ENCODE measurements at regions not wholly inside any gene's neighbourhood (a gene's known extent, or its start where the extent isn't known, plus 50 kb on each side); places are given as distances from the start of the nearest gene placed in this dataset.

DNA sequence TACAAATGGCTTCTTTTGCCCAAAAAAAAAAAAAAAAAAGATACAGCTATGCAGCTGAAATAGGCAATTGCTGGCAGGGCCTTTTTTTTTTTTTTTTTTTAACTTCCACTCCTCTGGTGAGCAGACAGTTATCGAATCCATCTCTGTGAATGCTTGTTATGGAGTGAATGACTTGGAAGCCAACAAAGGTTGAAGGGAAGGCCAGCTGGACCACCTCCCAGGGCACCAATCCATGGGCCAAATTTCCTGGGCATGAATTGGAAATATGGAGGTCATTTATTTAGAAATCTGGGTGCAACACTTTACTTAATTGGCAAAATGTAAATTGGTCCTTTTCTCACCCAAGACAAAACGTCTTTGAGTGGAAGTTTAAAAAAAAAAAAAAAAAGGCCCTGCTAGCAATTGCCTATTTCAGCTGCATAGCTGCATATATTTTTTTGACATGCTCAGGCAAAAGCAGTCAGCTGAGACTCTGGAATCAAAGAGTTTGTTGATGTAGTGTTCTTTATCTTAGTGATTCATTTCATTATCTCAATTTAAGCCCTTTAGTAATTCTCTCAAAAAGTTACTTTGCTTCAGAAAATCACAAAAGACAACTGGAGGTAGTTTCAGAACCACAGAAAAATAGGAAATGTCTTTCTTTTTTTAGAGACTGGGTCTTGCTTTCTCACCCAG, 392.2 kb upstream of the KLF4 start:
- no peak for DNase-seq (ENCODE audit: low read depth in 4 of 4, low spot score in 2 of 4)

DNA sequence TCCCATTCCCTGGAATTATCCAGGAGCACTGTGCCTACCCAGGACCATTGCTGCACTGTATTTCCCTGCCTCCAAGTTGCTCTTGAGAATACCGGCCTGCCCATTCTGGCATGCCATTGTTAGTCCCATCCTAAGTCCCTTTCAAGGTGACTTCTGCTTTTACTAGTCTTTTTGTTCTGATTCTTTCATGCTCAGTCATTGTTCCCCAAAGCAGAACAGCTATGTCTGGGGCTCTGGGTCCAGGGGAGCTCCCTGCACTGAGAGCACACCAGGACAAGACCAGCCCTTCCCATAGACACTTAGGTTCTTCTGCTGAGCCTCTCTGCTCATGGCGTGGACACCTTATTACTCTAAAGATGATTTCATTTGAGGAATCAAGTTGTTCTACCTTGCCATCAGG, 388.9 kb upstream of the KLF4 start:
- DNase-seq (ENCODE audit: low read depth in 4 of 4, low spot score in 2 of 4) = no peak

DNA sequence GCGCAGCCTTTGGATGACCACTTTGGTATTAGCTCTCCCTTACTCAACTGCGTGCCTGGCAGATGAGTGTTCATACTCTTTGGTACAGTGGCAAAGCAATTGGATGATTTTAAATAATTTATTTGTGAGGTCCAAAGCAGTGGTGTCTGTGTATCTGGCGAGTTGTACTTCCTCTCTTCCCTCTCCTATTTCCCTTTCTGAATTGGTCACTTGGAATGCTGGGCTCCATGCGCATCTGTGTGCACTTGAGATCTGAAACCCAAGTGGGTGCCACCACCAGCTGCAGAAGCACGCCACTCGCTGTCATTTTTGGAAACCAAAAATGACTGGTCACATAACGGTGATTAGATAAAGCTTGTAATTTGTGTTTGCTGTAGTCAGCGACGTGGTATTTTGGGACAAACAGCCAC, 386.0 kb upstream of the KLF4 start:
- no peak for DNase-seq (ENCODE audit: low read depth in 4 of 4, low spot score in 2 of 4)

DNA sequence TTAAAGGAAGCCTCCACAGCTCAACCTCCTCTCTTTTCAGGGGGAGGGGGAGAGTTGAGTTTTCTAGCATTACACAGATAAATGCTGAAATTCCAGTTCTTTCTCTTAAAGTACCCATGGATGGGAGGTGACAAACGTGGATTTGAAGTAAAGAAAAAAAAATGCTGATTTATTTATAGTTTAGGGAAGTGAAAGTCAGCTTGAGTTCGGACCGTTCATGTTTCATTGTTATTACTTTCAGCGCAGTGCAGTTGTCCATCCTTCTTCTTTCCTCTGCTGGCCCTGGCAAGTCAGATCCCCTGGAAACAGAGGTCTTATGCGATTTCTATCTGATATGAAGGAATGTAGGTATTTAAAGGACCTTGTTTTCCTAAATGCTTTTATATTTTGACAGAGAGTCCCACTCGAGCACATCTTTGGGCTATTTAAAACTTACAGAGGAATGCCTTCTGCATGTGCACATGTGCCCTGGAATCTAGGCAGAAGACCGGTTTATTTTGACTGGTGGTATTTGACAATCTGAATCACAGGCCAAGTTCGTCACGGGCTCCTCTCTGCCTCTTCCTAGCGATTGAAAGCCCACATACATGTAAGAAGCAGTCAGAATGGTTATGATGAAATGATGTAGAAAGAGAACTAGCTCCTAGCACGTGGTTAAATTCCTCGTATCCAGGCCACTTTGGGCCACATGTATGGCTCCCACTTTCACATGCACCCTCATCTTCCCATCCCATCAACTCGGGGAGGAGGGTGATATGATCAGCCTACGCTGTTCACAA, 385.2 kb upstream of the KLF4 start:
- DNase-seq (ENCODE audit: low read depth in 4 of 4, low spot score in 2 of 4) = no peak

DNA sequence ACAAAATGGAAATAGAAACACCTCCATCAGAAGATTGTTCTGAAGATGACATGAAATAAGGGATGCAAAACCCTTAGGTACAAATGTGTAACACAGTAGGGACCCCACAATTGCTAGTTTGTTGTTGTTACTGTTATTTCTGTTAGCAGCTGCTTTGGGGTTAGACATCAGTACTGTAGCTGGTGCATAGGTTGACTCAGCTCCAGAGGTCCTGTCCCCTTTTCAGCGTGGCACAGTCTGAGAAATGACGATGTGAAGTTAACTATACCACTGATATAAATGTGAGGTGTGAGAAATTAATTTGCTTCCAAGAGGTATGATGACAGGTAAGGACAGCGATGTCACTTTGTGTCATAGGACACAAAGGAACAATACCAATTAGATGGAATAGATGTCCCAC, 384.6 kb upstream of the KLF4 start:
- no peak for DNase-seq (ENCODE audit: low read depth in 4 of 4, low spot score in 2 of 4)

DNA sequence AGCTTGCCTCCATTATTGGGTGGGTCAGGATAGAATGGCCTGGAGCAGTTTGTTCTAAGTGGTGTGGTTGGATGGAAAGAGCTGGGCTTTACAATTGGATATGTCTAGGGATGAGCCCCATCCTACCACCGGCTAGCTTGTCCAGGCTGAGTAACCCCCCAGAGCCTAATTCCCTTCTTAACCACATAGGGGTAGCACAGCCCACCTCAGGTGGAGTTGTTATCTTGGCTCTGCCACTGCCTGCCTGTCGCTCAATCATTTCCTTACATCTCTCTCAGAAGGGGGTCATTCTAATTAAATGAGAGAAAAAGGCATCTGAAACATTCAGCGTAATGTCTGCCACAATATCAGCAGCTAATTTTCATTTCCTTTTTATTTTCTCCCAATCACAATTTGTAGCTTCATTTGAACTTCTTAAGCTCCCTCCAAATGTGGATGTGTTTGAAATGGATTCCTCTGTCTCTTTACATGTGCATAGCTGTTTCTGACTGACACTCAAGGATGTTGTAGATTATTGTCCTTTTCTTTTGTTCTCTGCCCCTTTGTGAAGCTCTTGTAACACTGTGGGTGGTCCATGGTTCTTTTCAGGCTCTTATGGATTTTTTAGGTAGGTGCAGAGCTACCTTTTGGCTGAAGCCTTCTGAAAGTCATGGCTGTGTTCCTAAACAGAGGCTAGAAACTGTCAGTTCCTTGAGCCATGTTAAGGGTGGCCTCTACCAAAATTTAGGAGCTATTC, 383.1 kb upstream of the KLF4 start:
- DNase-seq (ENCODE audit: low read depth in 4 of 4, low spot score in 2 of 4) = no peak

DNA sequence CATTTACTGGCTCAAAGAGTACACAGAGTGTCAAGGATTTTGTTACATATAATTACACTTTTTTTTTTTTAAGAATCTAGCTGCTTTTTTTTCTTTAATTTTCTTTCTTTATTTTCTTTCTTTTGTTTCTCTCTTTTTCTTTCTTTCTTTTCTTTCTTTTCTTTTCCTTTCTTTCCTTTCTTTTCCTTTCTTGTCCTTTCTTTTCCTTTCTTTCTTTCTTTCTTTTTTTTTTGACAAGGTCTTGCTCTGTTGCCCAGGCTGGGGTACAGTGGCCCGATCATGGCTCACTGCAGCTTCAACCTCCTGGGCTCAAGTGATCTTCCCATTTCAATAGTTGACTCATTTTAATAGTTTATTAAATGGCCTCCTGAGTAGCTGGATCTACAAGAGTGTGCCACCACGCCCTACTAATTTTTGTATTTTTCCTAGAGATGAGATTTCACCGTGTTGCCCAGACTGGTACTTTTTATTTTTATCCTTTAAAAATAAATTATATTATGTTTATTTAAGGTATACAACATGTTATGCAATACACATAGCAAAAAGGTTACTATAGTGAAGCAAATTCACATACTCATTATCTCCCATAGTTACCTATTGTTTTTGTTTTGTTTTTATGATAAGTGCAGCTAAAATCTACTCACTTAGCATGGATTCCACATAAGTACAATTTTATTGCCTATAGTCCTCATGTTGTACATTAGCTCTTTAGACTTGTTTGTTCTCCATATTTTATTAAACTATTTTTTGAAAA, 381.5 kb upstream of the KLF4 start:
- DNase-seq (ENCODE audit: low read depth in 4 of 4, low spot score in 2 of 4) = no peak

DNA sequence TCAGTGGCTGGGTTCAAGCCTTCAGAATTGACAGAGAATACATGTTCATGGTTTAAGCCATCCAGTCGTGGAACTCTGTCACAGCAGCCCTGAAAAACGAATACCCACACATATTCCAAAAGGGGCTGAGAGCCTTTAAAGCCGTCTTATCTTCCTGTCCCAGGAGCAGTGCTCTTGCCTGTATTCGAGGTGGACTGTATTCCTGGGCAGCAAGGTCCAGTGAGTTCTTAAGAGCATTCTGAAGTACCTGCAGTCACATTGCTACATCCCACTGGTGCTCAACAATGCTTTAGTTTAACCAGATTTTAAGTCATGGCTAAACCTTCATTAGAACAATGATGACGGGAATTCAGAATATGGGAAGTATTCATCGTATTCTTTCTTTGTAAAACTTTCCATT, 380.7 kb upstream of the KLF4 start:
- DNase-seq (ENCODE audit: low read depth in 4 of 4, low spot score in 2 of 4) = no peak

DNA sequence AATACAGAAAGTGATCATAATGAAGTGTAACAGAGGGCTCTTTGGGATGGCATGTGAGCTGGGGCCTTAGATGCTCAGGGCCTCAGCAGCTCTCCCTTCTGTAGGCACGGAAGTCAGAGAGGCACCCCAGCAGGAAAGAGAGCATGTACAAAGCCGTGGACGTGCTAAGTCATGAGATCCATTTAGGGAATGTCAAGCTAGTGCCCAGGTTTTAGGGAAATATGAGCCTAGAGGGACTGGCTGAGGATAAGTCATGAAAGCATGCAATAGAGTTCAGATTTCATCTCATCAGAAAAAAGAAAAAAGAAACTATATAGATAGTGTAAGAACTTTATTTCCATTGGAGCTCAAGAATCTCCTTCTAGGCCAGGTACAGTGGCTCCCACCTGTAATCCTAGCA, 379.5 kb upstream of the KLF4 start:
- no peak for DNase-seq (ENCODE audit: low read depth in 4 of 4, low spot score in 2 of 4)

DNA sequence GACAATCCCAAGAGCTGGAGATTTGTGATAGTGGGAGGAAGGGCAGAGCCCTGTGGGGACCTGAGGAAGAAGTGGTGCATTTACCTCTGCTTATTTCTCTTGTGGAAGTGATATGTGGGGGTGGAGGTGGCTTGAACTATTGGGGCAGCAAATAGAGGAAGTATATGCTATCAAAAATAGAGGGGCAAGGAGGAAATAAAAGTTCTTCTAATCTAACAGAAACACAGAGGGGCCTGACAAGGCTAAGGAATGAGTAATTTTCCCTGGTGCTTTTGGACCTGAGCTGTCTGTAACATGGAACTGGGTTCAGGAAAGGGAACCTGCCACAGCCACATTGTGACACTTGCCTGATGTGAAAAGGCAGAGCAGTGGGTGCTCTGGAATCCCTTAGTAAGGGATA, 378.6 kb upstream of the KLF4 start:
- no peak for DNase-seq (ENCODE audit: low read depth in 4 of 4, low spot score in 2 of 4)

DNA sequence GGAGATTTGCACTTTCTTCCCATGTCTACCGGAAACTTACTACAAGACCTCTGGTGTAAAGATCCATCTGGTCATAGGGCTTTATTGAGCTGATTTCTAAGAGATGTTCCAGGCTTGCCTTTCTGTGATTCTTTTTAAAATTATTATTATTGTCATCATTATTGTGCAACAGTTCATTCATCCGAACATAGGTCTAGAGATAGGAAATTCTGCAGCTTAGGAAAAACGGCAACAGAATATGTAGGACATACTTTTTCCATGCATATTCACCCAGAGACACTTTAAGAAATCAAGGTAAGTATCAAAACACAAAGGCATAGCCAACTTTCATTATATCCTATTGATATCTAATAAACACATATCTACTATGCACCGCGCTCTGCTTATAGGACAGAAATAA, 378.2 kb upstream of the KLF4 start:
- no peak for DNase-seq (ENCODE audit: low read depth in 4 of 4, low spot score in 2 of 4)

DNA sequence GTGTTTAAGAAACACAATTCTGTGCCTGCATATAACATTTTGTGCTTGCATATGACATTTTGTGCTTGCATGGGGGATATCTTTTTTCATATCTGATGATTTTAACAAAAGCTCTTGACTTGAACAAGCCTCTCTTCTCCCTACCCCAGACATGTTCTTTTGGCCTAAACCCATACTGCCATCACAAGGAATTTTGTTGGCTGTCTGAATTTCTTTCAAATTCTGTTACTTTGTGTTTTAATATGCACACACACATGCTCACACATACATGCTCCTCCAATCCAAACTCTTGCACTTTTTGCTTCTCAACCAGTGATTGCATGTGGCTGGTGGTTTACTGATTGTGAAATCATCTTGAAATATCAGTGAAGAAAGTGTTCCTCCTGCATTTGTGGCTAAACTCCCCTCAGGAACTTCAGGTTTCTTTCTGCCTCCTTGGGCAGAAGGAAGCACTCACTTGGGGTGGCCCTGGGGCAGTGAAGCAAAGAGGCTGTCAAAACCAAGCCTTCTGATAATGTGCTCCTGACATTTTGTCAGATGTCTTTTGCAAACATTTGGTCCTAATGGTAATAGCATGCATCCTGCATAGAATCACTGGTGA, 377.2 kb upstream of the KLF4 start:
- DNase-seq (ENCODE audit: low read depth in 4 of 4, low spot score in 2 of 4) = no peak

DNA sequence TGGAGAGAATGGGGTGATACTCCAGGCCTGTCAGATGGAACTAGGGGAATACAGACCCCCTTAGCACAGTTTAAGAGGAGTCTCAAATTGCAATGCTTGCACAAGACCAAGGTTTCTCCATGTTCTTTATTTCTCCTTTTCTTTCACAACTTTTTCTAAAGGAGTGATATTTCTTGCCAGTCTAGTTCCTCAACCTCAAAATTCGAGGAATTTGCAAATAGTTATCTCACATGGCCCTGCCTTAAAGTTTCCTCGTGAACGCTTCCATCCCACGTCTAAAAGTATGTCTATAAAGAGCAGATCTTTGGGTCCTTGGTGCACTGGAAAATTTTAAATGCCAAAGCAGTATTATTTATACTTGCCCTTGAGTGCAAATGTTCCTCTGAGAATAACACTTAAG, 373.8 kb upstream of the KLF4 start:
- DNase-seq (ENCODE audit: low read depth in 4 of 4, low spot score in 2 of 4) = no peak

DNA sequence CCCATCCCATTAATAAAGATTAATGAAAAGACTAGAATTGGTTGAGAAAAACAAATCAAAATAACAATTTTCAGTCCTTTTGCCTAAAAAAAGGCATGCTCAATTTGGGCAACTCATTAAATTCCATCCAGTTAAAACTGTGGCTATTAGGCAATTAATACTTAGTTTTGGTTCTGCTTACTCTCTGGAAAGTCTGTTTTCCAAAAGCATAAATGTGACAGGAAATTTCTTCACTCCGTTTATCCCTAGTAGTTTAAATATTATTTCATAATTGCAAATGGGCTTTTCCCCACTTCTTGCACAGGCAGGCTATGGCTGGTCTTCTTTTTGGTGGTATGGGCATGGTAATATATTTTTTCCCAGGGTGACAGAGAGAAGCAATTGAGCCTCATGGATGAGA, 373.3 kb upstream of the KLF4 start:
- DNase-seq (ENCODE audit: low read depth in 4 of 4, low spot score in 2 of 4) = no peak

DNA sequence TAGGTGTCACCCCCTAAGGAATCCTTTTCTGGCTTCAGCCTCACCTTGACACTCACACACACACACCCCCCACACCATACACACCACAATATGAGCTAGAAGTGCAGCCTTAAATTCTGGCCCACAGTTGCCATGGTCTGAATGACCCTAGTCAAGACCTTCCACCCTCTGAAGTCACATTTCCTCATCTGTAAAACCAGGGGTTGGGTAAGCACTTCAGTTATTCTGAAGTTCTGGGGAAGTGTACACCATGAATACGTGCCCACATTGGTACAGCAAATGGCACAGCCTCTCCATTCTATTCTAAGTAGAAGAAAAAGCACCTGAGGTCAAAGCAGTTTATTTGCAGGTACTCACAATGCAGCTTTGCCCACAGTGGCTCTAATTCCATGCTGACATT, 372.8 kb upstream of the KLF4 start:
- no peak for DNase-seq (ENCODE audit: low read depth in 4 of 4, low spot score in 2 of 4)

DNA sequence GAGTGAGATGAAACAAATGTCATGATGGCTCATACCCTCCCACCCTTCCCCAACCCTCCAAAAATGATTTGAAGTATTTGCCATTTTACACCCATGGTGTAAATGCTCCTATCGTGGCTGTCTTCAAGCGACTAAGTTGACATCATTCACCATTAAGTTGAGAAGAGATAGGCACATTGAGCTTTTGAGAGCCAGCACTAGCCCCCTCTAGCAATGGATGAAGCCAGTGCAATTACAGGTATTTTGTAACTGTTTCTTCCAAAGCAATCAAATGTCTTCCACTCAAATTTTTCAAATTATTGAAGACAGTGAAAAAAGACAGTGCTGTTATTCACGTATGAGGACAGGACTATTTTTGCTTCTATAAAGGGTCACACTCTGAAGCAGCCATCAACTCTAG, 371.5 kb upstream of the KLF4 start:
- no peak for DNase-seq (ENCODE audit: low read depth in 4 of 4, low spot score in 2 of 4)

DNA sequence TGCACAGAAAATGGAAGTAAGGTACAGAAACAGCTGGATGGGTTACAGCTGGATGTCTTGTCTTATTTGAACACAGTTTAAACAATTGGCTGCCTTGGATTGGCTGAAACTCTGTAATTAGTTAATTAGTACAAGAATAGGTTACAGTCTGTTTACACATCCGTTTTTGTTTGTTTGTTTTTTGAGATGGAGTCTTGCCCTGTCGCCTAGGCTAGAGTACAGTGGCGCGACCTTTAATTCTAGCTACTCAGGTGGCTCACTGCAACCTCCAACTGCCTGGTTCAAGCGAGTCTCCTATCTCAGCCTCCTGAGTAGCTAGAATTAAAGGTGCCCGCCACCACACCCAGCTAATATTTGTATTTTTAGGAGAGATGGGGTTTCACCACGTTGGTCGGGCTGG, 368.7 kb upstream of the KLF4 start:
- no peak for DNase-seq (ENCODE audit: low read depth in 4 of 4, low spot score in 2 of 4)

DNA sequence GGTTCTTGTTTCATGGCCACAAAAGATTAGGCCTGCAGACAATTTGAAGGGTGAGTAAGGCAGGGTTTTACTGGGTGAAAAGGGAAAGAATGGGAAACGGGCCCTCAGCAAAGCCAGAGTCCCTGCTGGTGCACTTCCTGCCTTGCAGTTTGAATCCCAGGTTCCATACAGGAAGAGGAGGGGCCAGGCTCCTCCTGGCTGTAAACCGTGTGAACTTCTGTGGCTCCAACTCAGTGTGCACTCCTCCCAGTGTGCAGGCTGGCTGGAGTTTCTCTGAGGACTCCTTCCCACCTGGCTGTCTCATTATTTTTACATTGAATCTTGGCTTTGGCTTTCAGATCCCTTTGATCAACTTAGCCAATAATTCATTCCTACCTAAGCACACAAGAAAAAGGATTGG, 367.1 kb upstream of the KLF4 start:
- peak in 1 of 4 donors; percentile 2 for DNase-seq (ENCODE audit: low read depth in 4 of 4, low spot score in 2 of 4)

DNA sequence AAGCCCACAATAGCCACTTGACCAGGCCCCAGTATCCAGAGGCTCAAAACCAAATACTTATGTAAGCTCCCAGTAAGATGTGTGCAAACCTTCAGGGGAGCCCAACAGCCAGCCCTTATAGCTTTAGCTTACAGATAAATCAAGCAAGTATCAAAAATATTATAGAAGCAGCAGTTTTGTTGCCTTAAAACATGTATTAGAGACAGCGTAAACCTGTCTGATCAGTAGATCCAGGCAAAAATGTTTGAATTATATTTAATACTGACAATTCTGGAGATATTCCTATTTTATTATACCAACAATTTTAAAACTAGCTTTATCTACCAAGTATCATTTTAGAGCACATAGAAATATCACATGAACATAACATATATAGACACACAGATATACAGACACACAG, 365.6 kb upstream of the KLF4 start:
- DNase-seq (ENCODE audit: low read depth in 4 of 4, low spot score in 2 of 4) = no peak

DNA sequence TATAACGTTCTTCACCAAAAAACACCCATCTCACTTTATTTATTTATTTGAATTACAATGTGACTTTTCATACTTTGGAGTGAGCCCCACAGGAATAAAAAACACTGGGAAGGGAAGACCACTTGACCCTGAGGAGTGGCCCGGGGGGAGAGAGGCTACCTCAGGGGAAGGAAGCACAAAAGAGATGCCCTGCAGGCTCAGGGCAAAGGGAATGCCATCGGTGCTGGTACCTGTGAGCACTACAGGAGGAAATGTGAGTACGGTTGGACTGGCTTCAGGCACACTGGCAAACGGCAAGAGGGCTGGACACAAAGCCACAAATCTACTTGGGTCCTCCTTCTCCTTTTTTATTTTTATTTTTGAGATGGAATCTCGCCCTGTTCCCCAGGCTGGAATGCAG, 363.9 kb upstream of the KLF4 start:
- no peak for DNase-seq (ENCODE audit: low read depth in 4 of 4, low spot score in 2 of 4)

DNA sequence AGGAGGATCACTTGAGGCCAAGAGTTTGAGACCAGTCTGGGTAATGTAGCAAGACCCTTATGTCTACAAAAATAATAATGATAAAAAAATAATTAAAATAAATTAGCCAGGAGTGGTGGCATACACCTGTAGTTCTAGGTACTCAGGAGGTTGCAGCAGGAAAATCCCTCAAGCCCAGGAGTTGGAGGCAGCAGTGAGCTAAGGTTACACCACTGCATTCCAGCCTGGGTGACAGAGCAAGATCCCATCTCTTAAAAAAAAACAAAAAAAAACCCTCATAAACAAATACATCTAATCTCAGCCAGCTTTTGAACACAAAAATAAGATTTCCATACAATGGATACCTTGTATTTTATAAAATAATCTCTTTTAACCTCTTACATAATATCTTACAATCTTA, 363.3 kb upstream of the KLF4 start:
- DNase-seq (ENCODE audit: low read depth in 4 of 4, low spot score in 2 of 4) = no peak

Measured in left renal cortex interstitium (tissue), 4 donors.